Adrenal gland (tissue), 5 donors: ENCODE measurements at regions not wholly inside any gene's neighbourhood (a gene's known extent, or its start where the extent isn't known, plus 50 kb on each side); places are given as distances from the start of the nearest gene placed in this dataset.

Experiments
- CTCF ChIP-seq, 6 experiments: fragments of 450-650 bp in 4 of 6; fragments of 200-600 bp in 2 of 6; sonication (generic) in 1 of 6; IDR thresholded peaks; 1 replicate in 5 of 6; 2 replicates in 1 of 6; pipeline versions ENCODE4 v1.5.1 to v1.8.0; 2016 to 2021; ENCODE audit warnings: antibody characterized with exemption in 6 of 6, mild to moderate bottlenecking in 2 of 6, moderate library complexity in 1 of 6
- POLR2A ChIP-seq, 2 donors: fragments of 450-650 bp; IDR thresholded peaks; one replicate each; pipeline ENCODE4 v1.6.1; 2017; ENCODE audit warnings: antibody characterized with exemption in 2 of 2, mild to moderate bottlenecking in 2 of 2, moderate library complexity in 1 of 2
- donor health status: DM: no; HTN: no; CAD: no.

DNA sequence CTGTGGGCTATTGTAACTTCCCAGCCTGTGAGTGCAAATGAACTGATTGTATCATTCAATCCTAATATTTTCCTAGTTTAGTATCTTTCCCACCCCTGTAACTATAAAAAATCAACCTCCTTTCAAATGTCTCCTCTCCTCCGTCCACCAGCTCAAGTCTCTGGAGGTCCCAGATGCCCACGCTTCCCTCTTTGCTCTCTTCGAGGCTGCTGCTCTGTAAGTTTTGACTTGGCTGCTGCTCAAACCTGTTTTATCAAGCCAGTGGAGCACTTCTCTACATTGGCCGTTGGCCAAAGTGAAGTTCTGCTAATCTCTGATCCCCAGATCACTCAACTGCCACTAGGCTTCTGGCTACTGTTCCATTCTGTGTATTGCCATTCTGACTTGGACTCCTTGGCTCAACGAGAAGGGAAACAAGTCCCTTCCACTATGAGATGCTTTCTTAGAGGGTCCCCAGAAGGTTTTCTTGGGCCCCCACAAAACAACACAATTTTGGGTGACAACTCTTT is 60.7 kb upstream of the RAPGEF2 start:
- TF ChIP-seq CTCF (IDR thresholded peaks at IDR 0.05) (no peak), POLR2A (IDR thresholded peaks at IDR 0.05) (no peak)
